SW 1271 (cell line): ENCODE measurements at regions not wholly inside any gene's neighbourhood (a gene's known extent, or its start where the extent isn't known, plus 50 kb on each side); places are given as distances from the start of the nearest gene placed in this dataset.
"Not testable (repeated sequence)": the region's sequence is repeated elsewhere in the genome, so short reads cannot be mapped to it uniquely, and the experiment has no call there.

ENCODE experiments used
- DNase-seq, 2 experiments: peaks; one replicate each; lab custom pipeline; 2025; lab: John Stamatoyannopoulos, UW

GRCh38 chr5:38607396-38607795 is 51.0 kb upstream of the LIFR start:
- no peak for DNase-seq

- no peak for DNase-seq
These were observed 51.6 kb upstream of the LIFR start for GRCh38 chr5:38607930-38608564.

GRCh38 chr5:38608874-38609273 is 52.4 kb upstream of the LIFR start:
- DNase-seq, result no peak

GRCh38 chr5:38612851-38613250 is 56.4 kb upstream of the LIFR start:
- no peak for DNase-seq

- no peak for DNase-seq
These were observed 57.0 kb upstream of the LIFR start for GRCh38 chr5:38613490-38613889.

- no peak for DNase-seq
These were observed 57.8 kb upstream of the LIFR start for GRCh38 chr5:38613992-38614836.

- no peak for DNase-seq
These were observed 58.6 kb upstream of the LIFR start for GRCh38 chr5:38615042-38615441.

- no peak for DNase-seq
These were observed 59.6 kb upstream of the LIFR start for GRCh38 chr5:38615981-38616451.

GRCh38 chr5:38618154-38618553 is 61.7 kb upstream of the LIFR start:
- DNase-seq, result no peak

GRCh38 chr5:38621331-38621730 is 64.9 kb upstream of the LIFR start:
- no peak for DNase-seq

- DNase-seq, result no peak
These were observed 65.5 kb upstream of the LIFR start for GRCh38 chr5:38621840-38622437.

GRCh38 chr5:38622723-38623129 is 66.3 kb upstream of the LIFR start:
- no peak for DNase-seq

GRCh38 chr5:38624541-38624940 is 68.1 kb upstream of the LIFR start:
- not testable (repeated sequence) for DNase-seq

GRCh38 chr5:38631376-38631775 is 74.9 kb upstream of the LIFR start:
- not testable (repeated sequence) for DNase-seq

- DNase-seq, result no peak
These were observed 78.3 kb upstream of the LIFR start for GRCh38 chr5:38634568-38635369.

- no peak for DNase-seq
These were observed 80.2 kb upstream of the LIFR start for GRCh38 chr5:38636626-38637025.

- DNase-seq, result no peak
These were observed 82.2 kb upstream of the LIFR start for GRCh38 chr5:38638656-38639055.

- DNase-seq, result no peak
These were observed 83.2 kb upstream of the LIFR start for GRCh38 chr5:38639377-38640358.

GRCh38 chr5:38641003-38641402 is 84.6 kb upstream of the LIFR start:
- DNase-seq, result no peak

GRCh38 chr5:38642189-38642911 is 85.9 kb upstream of the LIFR start:
- DNase-seq, result no peak
